Activated CD8-positive, alpha-beta memory T cell treated with anti-CD3 and anti-CD28 coated beads for 48 hours (primary cell): ENCODE measurements at regions not wholly inside any gene's neighbourhood (a gene's known extent, or its start where the extent isn't known, plus 50 kb on each side); places are given as distances from the start of the nearest gene placed in this dataset.

Experiments used
- DNase-seq, 3 experiments: peaks; one replicate each; pipeline ENCODE4 v3.0.0-alpha.2; 2020; ENCODE audit warnings: low read depth in 2 of 3, low spot score in 2 of 3

DNA sequence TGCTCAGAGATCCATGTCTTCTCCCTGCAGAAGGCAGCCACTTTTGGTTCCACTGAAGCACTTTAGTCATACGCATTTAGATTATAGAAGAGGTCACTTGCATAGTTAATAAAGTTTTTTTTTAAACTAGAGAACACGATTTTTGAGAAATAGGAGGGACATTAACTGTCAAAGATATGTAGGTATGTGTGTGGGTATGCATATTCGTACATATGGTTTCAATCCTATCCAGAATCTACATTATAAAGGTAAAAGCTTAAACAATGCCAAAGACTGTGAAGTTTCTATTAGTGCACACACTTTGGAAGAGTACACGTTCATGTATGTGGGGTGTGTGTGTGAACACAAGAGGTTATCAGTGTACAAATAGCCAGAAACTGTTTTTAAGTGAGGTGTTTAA, 103.2 kb downstream of the BTBD3 start:
- DNase-seq, result no peak

DNA sequence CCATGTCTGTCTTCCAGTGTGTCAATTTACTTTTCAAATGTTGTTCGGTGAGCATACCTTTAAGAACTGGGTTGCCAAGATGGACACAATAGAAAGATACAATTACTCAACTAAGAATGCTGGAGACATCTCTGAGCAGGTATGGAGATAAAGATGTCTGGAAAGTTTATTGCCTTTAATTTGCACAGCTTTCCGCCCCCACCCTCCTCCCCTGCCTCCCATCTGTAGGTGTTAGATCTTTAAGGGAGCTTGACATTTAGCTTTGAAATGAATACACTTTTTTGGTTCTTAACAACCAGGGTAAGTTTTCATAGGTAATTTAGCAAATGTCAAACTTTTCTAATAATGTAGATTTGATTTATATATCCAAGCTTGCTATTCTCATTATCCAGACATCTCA, 104.4 kb downstream of the BTBD3 start:
- no peak for DNase-seq

DNA sequence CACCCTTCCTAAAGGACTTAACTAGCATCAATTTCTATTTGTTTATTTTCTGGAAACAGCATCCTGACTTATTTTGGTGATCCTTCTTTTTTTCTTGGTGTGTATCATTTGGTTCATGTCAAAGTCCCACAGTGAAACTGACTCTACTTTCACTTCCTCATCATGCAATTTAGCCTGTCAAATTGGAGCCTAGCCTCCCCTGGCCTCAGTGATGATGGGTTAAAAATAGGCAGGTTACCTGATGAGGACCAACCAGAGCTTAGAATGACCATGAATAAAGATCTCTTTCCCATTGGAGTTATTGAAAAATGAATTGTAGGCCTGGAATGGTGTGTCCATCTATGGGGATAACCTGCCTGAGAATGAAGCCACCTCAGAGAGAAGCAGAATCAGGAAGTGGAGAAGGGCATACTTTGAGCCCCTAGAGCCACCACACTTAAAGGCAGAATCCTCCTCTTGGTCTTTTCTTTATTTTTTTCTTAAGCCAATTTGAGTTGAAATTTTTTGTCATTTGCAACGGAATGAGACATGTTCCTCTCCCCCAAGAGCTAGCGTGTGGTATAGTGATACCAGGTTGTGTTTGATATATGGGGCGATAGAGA, 105.6 kb downstream of the BTBD3 start:
- DNase-seq, result no peak

DNA sequence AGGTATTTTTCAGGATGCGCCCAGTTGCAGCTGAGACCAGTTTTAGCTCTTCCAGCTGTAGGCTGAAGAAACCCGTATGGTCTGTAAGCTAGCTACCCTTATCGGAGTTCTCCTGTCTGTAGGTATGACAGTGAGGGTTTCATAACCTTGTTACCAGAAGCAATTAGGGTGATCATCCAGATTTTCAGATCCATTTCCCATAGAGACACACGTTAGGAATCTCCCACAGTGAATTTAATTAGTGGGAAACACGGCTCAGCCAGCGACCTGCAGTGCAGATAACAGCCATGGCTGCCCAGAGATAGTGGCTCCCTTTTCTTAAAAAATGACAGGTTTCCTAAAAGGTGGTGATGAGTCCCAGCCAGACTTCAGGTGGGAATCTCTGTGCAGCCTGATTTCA, 111.1 kb downstream of the BTBD3 start:
- no peak for DNase-seq

DNA sequence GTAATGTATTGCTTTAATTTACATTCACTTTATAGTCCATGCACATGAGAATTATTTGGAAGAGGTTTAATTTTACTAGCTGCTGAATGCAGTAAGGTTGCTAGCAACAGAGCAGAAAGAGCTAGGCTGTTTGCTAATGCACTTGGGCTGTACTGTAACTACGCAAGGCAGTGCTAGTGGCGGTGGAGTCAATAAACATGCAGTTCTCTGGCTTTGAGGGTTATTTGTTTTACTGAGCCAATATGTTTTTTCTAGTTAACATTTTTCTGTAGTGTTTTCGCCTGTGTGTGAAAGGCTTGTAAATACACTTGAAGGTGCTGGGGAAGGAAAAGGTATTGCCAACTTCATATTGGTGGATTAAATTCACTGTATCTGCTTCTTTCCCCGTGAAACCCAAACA, 112.8 kb downstream of the BTBD3 start:
- no peak for DNase-seq

DNA sequence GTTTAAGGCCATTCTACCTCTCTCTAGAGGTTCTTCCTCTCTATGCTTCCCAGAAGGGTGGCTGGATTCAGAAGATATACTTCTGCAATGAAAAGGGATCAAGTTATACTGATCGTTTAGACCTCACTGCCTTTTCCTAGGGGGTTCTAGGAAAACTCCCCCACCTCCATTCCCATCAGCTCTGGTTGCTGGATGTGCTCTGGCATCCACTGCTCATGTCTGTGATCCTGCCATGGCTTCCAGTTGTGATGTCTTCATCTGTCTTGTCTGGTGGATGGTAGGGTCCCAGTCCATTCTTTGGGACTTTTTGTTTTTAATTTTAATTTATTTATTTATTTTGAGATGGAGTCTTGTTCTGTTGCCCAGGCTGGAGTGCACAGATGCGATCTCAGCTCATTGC, 118.4 kb downstream of the BTBD3 start:
- no peak for DNase-seq

DNA sequence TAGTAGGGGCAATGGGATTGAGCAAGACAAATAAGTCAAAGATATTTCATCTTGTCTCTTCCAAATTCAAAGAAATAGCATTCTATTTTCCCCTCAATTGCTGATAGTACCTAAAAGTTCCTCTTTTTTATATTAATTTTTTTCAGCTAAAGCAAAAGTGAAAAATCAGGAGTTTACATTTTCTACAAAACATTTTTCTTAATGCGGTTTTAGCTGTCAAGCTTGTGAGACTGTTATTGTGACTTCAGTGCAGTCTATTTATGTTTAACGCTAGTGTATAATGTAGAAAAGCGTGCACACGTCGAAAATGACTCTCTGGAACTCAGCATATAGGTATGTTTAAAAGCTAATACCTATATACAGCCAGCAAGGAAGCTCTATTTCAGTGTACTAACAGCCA, 119.8 kb downstream of the BTBD3 start:
- no peak for DNase-seq

DNA sequence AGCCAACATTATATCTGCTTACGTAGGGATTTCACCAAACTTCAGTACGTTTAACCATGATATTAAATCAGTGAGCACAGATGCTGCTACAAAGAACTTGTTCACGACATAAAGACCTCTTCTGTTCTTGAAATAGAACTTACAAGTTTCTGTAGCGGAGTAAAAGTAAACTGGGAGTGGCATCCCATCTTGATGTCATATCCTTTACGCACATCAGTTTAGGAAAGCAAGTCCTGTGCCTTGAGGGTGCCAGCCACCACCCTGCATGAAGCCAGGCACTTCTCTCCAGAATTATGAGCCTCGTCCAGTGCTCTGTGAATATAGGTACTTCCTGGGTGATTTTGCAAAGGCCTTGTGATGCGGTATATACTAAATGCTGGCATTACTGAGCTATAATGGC, 122.6 kb downstream of the BTBD3 start:
- no peak for DNase-seq

DNA sequence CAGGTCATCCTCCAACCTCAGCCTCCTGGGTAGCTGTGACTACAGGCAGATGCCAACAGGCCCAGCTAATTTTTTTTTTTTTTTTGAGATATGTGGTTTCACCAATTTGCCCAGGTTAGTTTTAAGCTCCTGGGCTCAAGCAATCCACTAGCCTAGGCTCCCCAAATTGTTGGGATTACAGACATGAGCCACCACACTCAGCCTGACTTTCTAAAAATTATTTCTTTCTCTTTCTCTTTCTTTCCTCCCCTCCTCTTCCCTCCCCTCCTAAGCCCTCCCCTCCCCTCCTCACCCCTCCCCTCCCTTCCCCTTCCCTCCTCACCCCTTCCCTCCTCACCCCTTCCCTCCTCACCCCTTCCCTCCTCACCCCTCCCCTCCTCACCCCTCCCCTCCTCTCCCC, 127.3 kb downstream of the BTBD3 start:
- DNase-seq, result no peak

DNA sequence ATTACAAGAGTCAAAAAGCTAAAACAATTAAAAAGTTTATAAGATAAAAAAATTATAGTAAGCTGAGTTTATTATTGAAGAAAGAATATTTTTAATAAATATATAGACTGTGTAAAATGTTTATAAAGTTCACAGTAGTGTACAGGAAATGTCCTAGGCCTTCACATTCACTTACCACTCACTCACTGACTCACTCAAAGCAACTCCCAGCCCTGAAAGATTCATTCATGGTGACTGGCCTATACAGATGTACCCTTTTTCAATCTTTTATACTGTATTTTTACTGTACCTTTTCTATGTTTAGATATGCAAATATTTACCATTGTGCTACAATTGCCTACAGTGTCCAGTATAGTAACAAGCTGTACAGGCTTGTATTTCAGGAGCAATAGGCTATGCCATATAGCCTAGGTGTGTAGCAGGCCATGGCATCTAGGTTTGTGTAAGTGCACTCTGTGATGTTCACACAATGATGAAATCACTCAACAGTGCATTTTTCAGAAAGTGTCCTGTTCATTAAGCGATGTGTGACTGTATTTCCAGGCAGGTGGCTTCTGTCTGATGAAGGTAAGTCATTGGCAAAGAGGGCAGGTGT, 130.2 kb downstream of the BTBD3 start:
- DNase-seq, result no peak

DNA sequence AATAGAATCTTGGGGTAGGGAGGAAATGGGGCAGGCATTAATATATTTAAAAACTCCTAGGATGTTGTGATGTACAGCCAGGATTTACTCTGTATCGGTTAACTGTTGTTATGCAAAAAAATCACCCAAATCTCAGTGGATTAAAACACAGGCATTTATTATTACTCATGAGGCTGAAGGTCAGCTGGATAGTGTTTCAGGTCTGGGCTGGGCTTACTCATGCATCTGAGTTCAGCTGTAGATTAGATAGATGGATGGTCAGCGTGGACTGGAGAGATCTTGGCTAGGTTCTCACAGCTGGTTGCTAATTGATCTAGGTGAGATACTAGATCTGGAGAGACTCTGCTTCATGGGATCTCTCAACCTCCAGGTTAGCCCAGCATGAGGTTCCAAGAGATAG, 131.4 kb downstream of the BTBD3 start:
- DNase-seq, result no peak

DNA sequence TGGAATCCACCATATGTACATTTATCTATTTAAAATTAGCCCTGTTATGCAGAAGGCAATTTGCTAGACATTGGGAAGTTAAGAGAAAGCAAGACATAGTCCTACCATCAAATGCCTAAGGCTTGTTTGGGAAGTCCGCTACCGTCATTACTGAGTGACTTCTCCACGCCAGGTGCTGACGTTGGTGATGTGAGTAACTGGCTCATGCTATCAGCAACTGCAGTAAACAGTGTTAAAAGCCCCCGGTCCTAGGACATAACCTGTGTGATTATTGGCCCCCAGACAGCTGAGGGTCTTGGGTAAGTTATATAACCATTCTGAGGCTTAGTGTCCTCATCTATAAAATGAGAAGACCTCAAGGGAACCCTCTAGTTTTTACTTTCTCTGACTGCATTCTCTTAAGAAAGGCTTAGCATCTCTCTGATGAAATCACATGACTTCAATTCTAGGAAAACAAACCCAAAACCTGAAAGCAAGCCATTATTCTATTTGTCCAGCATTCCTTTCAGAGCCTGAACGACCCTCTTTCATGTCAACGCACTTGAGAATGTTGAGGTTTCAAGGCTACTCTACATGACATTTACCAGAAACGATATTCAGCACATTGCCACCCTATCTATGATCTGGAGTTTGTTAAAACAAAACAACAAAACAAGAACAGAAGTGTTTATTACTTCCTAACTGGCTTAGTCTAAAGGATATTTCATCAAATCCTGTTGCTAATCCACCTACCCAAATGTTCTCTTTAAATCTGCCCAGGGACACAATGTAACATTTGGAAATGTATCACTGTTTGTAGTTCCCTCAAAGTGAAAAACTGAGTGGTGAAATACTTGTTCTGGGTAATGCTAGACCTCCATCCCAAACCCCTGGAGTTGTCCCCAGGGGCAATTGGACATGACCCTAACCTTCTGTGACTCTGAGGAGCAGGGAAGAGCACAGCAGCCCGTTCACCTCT, 133.8 kb downstream of the BTBD3 start:
- no peak for DNase-seq

DNA sequence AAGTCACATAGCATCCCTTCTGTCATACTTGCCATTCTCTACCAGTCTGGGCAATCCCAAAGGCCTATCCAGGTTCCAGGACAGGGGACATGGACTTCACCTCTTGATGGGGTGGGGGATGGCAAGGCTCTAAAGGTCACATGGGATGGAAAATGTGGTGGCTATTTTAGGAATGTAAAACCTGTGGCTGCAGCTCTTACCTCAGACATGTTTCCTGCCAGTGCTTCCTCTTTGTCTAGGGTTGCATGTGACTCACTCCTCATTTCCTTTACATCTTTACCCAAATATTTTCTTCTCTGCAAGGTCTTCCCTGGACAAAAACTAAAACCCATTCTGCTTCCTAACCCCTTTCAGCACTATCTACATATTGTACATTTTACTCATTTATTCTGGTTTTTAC, 135.7 kb downstream of the BTBD3 start:
- no peak for DNase-seq

DNA sequence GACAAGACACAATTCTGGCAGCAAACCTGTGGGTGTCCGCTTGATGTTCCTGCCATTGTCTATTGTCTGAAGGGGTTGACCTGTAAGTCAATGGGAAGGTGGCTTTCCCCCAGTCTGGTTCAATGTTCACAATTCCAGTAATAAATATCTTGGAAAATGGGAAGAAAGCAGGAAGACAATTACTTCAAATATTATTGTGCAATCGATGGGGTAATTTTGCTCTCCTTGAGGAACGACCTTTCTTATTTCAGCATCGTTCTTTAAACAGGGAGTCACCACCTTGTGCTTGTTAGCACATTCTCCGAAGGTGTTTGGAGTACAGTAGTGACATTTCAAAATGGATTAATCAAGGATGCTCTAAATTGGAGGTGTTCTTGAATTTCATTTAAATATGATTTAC, 136.9 kb downstream of the BTBD3 start:
- no peak for DNase-seq

DNA sequence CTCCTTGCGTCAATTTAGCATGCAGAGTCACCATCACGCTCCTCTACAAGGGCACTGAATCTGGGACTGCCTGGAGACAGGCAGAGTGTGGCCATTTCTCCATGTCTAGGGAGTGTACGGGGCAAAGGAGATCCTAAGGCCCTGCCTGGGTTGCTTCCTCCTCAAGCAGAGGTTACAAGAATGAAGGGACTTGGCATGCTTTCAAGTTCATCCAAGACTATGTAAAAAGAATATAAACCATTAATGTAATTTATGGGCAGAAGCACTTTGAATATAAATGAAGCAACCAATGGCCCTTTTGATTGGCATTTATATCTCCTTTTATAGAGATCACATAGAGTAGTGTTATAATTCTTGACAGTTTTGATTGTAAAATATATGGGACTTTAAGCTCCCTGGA, 137.5 kb downstream of the BTBD3 start:
- no peak for DNase-seq

DNA sequence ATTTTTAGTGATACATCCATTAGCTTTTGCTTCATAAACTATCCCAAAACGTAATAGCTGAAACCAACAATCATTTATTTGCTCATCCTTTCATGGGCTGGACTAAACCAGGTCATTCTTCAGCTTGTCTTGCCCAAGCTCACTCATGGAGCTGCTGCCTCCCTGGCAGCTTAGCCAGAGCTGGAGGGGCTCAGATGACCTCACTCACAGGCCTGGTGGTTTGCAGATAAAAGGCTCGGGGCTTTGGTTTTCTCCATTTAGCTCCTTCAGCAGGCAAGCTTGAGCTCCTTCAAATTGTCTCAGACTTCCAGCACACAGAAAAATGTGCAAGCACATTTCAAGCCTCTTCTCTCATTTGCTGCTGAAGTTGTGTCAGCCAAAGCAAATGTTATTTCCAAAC, 139.1 kb downstream of the BTBD3 start:
- DNase-seq, result no peak

DNA sequence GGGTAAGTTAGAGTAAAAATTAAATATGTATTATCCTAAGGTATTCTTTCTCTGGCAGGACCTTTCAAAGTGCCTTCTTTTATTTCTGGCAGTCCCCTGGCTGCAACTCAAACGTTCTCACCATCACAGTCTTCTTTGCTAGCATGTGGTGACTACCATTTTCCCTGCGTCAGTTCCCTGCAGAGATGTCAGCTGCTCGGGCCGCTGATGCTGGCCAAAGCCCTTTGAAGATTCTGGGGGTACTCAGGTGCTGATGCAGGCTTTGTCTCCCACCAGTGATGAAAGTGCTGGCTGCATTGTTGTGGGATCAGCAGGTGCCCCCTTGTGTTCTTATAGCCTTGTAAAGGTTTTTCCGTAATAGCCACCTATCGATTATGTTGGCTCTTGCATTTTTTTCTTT, 140.1 kb downstream of the BTBD3 start:
- no peak for DNase-seq

DNA sequence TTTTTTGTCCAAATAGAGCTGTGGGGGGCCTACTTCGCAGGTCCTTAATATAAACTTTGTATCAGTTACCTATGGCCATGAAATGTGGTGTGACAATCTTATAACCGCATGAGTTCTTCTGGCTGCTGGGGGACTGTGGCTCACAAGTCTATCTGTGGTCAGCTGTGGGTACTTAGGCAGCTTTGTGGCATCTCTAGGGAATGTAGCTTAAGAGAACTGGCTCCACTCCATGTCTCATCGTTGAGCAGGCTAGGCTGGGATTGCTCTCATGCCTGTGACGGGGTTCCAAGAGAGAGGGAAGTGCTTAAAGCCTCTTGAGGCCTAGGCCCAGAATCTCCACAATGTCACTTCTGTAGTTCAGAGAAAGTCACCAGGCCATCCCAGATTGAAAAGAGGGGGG, 140.5 kb downstream of the BTBD3 start:
- no peak for DNase-seq

DNA sequence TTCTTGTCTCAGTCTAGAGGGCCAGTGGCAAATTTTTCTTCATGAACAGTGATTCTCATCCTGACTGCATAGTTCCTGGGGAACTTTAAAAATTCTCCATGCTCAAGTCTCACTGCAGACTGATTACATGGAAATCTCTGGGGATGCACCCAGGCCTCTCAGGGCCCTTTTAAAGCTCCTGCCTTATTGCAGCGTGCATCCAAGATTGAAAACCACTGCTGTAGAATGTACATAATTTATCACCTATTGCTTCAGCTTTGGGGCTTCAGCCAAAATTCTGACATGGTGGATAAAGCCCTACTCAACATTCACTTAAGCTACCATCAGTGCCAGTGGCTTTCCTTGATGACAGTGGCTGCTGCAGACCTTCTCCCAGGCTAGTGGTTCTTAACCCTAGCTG, 143.8 kb downstream of the BTBD3 start:
- no peak for DNase-seq

DNA sequence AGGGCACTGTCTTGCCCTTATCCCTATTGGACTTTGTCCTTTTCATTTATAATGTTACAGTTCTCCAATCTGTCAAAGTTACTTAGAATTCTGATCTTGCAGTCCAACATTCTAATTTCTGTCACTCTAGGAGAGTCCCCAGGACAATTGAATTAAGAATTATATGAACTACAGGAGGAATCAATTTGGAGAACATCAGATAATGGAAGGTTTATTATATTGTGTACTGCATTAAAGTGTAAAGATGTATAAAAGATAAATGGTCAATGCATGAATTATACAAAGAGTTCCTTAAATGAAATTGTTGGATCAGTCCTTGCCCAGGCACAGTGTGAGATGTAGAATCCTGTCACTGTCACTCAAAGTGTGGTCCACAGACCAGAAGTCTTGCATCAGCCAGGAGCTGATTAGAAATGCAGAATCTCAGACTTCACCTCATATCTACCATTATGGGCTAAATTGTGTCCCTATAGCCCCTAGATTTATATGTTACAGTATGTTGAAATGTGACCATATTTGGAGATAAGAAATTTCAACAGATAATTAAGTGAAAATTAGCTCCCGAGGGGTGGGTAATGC, 145.5 kb downstream of the BTBD3 start:
- no peak for DNase-seq

DNA sequence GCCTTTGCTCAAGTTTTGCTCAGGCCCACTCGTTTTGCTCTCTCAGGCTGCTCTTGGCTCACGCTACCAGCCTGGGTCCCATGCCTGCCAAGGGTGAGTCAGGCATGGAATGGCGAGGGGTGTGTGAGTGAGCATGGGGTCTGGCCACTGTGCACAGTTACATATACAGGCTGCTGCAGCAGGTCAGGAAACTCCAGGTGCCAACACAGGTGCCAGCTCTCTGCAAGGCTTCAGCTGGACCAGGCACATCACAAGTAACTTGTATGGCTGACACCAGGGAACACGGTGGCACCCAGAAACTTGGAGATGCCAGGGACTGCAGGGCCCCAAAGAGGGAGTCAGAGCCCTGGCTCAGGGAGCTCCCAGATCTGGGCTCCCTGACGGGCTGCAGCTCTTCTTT, 146.8 kb downstream of the BTBD3 start:
- no peak for DNase-seq

DNA sequence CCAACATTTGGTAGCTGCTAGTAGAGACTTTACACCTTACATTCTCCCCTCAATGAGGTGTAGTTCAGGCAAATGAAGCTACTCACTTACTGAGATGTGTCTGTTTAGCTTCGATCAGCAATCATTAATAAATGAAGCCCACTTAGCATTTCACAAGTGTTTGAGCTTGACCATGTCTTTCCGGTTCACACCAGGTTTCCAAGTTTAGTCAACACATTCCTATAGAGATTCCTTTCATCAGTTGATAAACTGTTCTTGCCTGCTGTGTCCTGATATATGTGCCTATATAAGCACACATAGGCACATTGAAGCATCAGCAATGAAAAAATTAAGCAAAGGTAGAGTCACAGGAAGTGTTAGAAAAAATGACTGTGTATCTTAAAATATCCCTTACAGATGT, 150.0 kb downstream of the BTBD3 start:
- DNase-seq, result no peak
